Neural crest cell (in vitro differentiated cells): ENCODE measurements at regions not wholly inside any gene's neighbourhood (a gene's known extent, or its start where the extent isn't known, plus 50 kb on each side); places are given as distances from the start of the nearest gene placed in this dataset.

Experiments used
- DNase-seq: peaks from one replicate; pipeline ENCODE4 v3.0.0; 2021; ENCODE audit warnings: low read depth, mixed read lengths, low spot score
- H3K27ac Mint-ChIP-seq: one replicate; pipeline ENCODE4 v1.8.0; 2021; ENCODE audit warnings: mild to moderate bottlenecking, mixed read lengths; ENCODE audit not compliant: unreplicated experiment
- H3K27me3 Mint-ChIP-seq: 2 replicates; pipeline ENCODE4 v1.8.0; 2021; ENCODE audit warnings: low read depth, mild to moderate bottlenecking, mixed read lengths
- H3K36me3 Mint-ChIP-seq: 2 replicates; pipeline ENCODE4 v1.8.0; 2021; ENCODE audit warnings: low read depth, mild to moderate bottlenecking, mixed read lengths
- H3K4me1 Mint-ChIP-seq: 2 replicates; pipeline ENCODE4 v1.8.0; 2021; ENCODE audit warnings: mixed read lengths
- H3K4me3 Mint-ChIP-seq: one replicate; pipeline ENCODE4 v1.8.0; 2021; ENCODE audit warnings: mild to moderate bottlenecking, mixed read lengths
- H3K9me3 Mint-ChIP-seq: 2 replicates; pipeline ENCODE4 v1.8.0; 2021; ENCODE audit warnings: mixed read lengths
- TF ChIP-seq, protein P1 (sequence below): fragments of 200-600 bp; sonication (generic); conservative IDR thresholded peaks from 2 replicates; pipeline ENCODE4 v1.5.0; 2021; ENCODE audit warnings: antibody characterized with exemption, mild to moderate bottlenecking

DNA sequence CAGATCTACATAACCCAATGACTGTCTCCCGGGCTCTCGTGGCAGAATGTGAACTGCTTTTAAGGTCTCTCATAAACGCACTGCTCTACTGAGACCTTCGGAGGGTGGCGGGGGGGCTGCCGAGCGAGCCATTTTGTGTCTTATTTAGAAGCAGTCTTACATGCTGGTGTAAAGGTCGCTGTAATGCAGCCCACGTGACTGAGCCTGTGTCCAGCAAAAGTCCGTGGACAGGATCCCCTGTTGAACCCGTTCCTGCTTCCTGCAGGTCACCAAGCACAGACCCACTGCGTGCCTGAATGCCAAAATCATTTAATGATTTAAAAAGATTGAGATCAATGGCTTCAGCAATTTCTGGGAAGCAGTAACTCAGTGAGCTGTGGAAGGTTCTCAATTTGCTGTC, 415.9 kb downstream of the BCOR start:
- Mint-ChIP-seq H3K9me3 (peaks cover 3% of the 10 kb centered on the region), H3K27ac (no peak overlapping the region), H3K36me3 (no peaks in the 10 kb centered on the region), H3K4me1 (peaks cover 33% of the 10 kb centered on the region), H3K27me3 (no peaks in the 10 kb centered on the region), H3K4me3 (no peak overlapping the region)
- DNase-seq = no peak
- TF ChIP-seq, protein P1, sequence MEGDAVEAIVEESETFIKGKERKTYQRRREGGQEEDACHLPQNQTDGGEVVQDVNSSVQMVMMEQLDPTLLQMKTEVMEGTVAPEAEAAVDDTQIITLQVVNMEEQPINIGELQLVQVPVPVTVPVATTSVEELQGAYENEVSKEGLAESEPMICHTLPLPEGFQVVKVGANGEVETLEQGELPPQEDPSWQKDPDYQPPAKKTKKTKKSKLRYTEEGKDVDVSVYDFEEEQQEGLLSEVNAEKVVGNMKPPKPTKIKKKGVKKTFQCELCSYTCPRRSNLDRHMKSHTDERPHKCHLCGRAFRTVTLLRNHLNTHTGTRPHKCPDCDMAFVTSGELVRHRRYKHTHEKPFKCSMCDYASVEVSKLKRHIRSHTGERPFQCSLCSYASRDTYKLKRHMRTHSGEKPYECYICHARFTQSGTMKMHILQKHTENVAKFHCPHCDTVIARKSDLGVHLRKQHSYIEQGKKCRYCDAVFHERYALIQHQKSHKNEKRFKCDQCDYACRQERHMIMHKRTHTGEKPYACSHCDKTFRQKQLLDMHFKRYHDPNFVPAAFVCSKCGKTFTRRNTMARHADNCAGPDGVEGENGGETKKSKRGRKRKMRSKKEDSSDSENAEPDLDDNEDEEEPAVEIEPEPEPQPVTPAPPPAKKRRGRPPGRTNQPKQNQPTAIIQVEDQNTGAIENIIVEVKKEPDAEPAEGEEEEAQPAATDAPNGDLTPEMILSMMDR = no peak

GRCh38 chrX:39682778-39683177, 415.0 kb downstream of the BCOR start:
- H3K4me3 Mint-ChIP-seq = peak overlapping the region; percentile 11

GRCh38 chrX:39688219-39688575, 409.6 kb downstream of the BCOR start:
- TF ChIP-seq, protein P1 = no peak
- peak overlapping the region; percentile 65 for H3K4me3 Mint-ChIP-seq
- no peaks in the 10 kb centered on the region for H3K27me3 Mint-ChIP-seq
- no peaks in the 10 kb centered on the region for H3K9me3 Mint-ChIP-seq
- peaks cover 41% of the 10 kb centered on the region for H3K4me1 Mint-ChIP-seq
- H3K36me3 Mint-ChIP-seq = peaks cover 3% of the 10 kb centered on the region
- DNase-seq = no peak
- H3K27ac Mint-ChIP-seq = no peak overlapping the region

More at GRCh38 chrX:39682778-39683177, 415.0 kb downstream of the BCOR start:
- Mint-ChIP-seq H3K27me3 (no peaks in the 10 kb centered on the region), H3K4me1 (peaks cover 35% of the 10 kb centered on the region), H3K27ac (no peak overlapping the region), H3K36me3 (no peaks in the 10 kb centered on the region), H3K9me3 (peaks cover 3% of the 10 kb centered on the region)
- TF ChIP-seq, protein P1 = no peak
- DNase-seq = no peak

DNA sequence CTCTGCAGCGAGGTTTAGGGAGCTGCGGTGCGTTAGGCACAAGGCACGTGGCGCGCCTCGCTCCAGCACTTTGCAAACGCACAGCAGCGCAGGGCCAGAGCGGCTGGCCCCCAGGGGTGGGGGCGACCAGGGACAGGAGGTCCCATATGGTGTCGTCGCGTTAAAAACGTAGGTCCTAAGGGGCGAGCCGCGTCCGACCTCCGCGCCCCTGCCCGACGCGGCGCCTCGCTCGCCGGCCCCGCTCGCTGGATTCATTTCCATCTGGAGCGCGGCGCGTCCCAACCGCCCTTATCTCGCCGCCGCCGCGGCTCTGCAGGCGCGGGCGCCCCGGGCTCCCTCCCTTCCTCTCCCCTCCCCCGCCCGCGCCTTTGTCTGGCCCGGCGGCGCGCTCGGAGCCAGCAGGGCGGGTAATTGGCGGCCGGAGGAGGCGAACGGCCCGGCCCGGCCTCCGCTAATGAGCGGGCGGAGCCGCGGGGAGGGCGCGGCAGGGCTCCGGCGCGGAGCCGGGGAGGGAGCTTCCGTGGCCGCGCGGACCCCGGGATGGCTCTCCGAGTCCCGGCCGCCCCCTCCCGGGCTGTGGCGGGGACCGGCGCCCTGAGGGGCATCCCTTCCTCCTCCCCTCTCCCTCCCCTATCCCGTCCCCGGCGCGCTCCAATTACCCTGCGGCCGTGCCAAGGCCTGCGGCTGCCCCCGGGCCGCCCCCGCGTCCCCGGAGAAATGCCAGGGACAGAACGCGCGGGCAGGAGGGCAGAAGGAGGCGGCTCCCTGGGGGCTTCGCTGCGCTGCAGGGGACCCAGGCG, 409.0 kb downstream of the BCOR start:
- peak; percentile 58 for DNase-seq
- Mint-ChIP-seq H3K36me3 (peaks cover 3% of the 10 kb centered on the region), H3K27ac (no peak overlapping the region), H3K4me3 (peak overlapping the region; percentile 83), H3K4me1 (peaks cover 38% of the 10 kb centered on the region), H3K9me3 (no peaks in the 10 kb centered on the region), H3K27me3 (no peaks in the 10 kb centered on the region)
- TF ChIP-seq, protein P1 = no peak

DNA sequence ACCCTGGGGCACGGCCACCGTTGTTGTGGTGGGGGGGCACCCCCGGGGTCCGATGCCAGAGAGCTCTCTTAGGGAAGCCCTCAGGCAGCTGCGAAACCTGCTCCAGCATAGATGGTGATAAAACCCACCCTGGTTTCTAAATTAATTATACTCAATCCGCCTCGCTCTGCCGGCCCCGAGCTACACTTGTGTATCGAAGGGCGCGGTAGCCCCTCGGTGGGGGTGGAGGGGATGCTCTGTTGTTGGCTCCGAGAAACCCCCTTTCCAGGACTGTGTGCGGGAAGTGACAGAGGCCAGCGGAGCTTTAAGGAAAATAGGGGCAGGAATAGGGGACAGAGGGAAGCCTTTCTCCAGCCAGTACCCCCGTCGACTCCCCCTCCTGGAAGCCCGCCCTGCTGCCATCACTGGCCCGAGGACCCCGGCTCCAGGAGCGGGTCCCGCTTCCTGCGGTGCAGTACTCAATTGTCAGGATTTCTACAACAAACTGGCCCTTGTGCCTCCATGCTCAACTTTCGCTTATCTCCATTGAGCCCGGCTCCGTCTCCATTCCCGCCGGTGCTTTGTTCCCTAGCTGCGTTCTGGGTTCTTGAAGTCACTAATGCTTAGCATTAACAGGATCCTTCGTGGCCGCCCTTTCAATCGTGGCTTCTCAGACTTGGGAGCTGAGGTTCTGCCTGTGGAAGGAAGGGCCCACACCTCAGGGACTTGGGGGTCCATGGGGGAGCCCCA, 408.2 kb downstream of the BCOR start:
- no peaks in the 10 kb centered on the region for H3K9me3 Mint-ChIP-seq
- TF ChIP-seq, protein P1 = no peak
- H3K4me3 Mint-ChIP-seq = peak overlapping the region; percentile 83
- peaks cover 38% of the 10 kb centered on the region for H3K4me1 Mint-ChIP-seq
- H3K27me3 Mint-ChIP-seq = no peaks in the 10 kb centered on the region
- peak overlapping the region; percentile 29 for H3K27ac Mint-ChIP-seq
- peaks cover 3% of the 10 kb centered on the region for H3K36me3 Mint-ChIP-seq
- peak; percentile 14 for DNase-seq
